ENCODE measurements at regions not wholly inside any gene's neighbourhood (a gene's known extent, or its start where the extent isn't known, plus 50 kb on each side); places are given as distances from the start of the nearest gene placed in this dataset.

DNA sequence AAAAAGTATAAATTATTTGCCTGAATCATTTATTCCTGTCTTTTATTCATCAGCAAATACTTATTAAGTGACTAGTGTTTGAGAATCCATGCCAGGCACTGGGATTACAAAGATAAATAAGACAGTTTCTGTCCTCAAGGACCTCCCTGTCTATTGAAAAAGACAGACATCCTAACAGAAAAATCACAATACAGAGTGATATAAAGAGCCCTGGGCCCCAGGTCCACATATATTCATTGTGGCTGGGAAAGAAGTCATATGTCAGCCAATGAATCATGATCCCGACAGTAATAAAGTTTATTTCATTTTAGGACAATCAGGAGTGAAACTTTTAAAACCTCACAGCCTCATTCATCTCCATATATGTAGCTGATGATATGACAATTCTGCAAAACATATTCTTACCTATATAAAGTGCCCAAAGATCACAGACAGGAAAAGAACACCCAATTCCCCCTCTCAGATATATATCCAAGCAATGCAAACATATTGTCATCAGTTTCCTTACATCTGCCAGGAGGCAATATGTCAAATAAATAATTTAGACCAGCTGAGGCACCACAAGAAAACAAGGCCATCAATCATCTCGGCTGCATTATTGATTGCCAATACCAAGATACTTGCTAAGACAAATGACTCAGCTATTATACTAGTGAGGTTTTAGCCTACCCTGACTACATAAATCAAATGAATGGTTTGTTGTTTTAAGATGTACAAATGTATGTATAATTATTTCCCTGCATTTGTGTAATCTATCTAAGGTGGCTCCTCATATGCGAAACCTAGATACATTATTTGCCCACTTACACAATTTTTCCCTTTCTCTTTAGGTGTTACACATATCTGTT lies 590.9 kb upstream of the API5 start:
- TF ChIP-seq, protein P1, sequence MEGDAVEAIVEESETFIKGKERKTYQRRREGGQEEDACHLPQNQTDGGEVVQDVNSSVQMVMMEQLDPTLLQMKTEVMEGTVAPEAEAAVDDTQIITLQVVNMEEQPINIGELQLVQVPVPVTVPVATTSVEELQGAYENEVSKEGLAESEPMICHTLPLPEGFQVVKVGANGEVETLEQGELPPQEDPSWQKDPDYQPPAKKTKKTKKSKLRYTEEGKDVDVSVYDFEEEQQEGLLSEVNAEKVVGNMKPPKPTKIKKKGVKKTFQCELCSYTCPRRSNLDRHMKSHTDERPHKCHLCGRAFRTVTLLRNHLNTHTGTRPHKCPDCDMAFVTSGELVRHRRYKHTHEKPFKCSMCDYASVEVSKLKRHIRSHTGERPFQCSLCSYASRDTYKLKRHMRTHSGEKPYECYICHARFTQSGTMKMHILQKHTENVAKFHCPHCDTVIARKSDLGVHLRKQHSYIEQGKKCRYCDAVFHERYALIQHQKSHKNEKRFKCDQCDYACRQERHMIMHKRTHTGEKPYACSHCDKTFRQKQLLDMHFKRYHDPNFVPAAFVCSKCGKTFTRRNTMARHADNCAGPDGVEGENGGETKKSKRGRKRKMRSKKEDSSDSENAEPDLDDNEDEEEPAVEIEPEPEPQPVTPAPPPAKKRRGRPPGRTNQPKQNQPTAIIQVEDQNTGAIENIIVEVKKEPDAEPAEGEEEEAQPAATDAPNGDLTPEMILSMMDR (IDR thresholded peaks at IDR 0.05) = no peak
- TF ChIP-seq POLR2AphosphoS5 (IDR thresholded peaks at IDR 0.05) (no peak), POLR2A (IDR thresholded peaks at IDR 0.05; ENCODE audit: low read depth) (no peak), EP300 (IDR thresholded peaks at IDR 0.05) (no peak)

All from esophagus muscularis mucosa (tissue), 4 donors.